K562 (cell line): ENCODE measurements at regions not wholly inside any gene's neighbourhood (a gene's known extent, or its start where the extent isn't known, plus 50 kb on each side); places are given as distances from the start of the nearest gene placed in this dataset.

Experiments used
- ATAC-seq: fragments of 200-7000 bp; cut with Tn5 transposase; 3 replicates; pipeline ENCODE4 v1.9.1; 2020; ENCODE audit warnings: moderate library complexity
- BruUV-seq: library from RNA; stranded (reverse); fragments of 400-500 nt; replicated peaks from 2 replicates; lab custom pipeline; 2021; lab: Mats Ljungman, UMichigan
- CTCF ChIA-PET: fragments of 300-600 bp; formaldehyde crosslinking; extraction: SDS; loops from one replicate; lab custom pipeline; 2021; ENCODE audit warnings: low intra/inter-chr PET ratio; lab: Yijun Ruan, JAX
- POLR2A ChIA-PET: fragments of 300-600, 350-650 bp; sonication (Branson Sonifier 250); formaldehyde crosslinking; extraction: SDS; loops from one replicate; lab custom pipeline; 2021; ENCODE audit warnings: antibody characterized with exemption, inconsistent platforms; lab: Yijun Ruan, JAX
- DNase-seq, 4 experiments: peaks; one replicate each; pipeline versions ENCODE4 v3.0.0 to v3.0.0-alpha.2; 2011 to 2018; ENCODE audit warnings: low spot score in 3 of 4, mixed read lengths in 3 of 4; ENCODE audit errors: extremely low read depth in 1 of 4
- FAIRE-seq: peaks from 2 replicates; lab custom pipeline; 2011; peaks lifted over from hg19 to GRCh38; lab: Jason Lieb, UNC
- H2AFZ ChIP-seq: 2 replicates; pipeline ENCODE4 v1.6.0; 2011; ENCODE audit warnings: low read depth, low read length, control low read depth, inconsistent platforms
- H3K27ac ChIP-seq: fragments of 200-600 bp; 3 replicates; pipeline ENCODE4 v1.8.0; 2011; ENCODE audit warnings: low read depth, mild to moderate bottlenecking, control low read depth, inconsistent platforms, low read length, moderate library complexity, mixed read lengths; ENCODE audit errors: extremely low read depth
- H3K27me3 ChIP-seq, 2 experiments: fragments of 300-600 bp in 1 of 2; 2 replicates in 1 of 2; 3 replicates in 1 of 2; pipeline versions ENCODE4 v1.6.0 to v1.8.0; 2011; ENCODE audit warnings: inconsistent platforms in 2 of 2, low read length in 2 of 2, mild to moderate bottlenecking in 1 of 2, mixed read lengths in 1 of 2, moderate library complexity in 1 of 2; ENCODE audit not compliant: control insufficient read depth in 2 of 2, insufficient read depth in 2 of 2
- H3K36me3 ChIP-seq: fragments of 300-600 bp; 3 replicates; pipeline ENCODE4 v1.8.0; 2011; ENCODE audit warnings: mild to moderate bottlenecking, low read length, inconsistent platforms; ENCODE audit not compliant: control insufficient read depth, insufficient read depth
- H3K4me1 ChIP-seq, 2 experiments: fragments of 200-600 bp in 1 of 2; replicated peaks in 1 of 2; 2 replicates in 1 of 2; 3 replicates in 1 of 2; pipeline versions ENCODE4 v1.5.1 to v1.8.0; 2011; ENCODE audit warnings: inconsistent platforms in 2 of 2, low read length in 2 of 2, mild to moderate bottlenecking in 1 of 2, mixed read lengths in 1 of 2, moderate library complexity in 1 of 2; ENCODE audit not compliant: control insufficient read depth in 2 of 2, insufficient read depth in 2 of 2
- H3K4me2 ChIP-seq: 2 replicates; pipeline ENCODE4 v1.6.1; 2011; ENCODE audit warnings: low read length, control low read depth, inconsistent platforms, mixed read lengths; ENCODE audit not compliant: insufficient read depth
- H3K4me3 ChIP-seq: fragments of 200-600 bp; sonication (generic), shearing (Covaris generic); 2 replicates; pipeline ENCODE4 v1.5.1; 2016; ENCODE audit warnings: control low read depth, inconsistent platforms
- H3K79me2 ChIP-seq: fragments of 200-600 bp; 3 replicates; pipeline ENCODE4 v1.8.0; 2011; ENCODE audit warnings: low read length, inconsistent platforms; ENCODE audit not compliant: control insufficient read depth, insufficient read depth
- H3K9ac ChIP-seq, 2 experiments: 2 replicates each; pipeline versions ENCODE4 v1.6.0 to v1.6.1; 2011; ENCODE audit warnings: low read depth in 2 of 2, low read length in 2 of 2, control low read depth in 1 of 2, inconsistent platforms in 1 of 2, mild to moderate bottlenecking in 1 of 2, mixed read lengths in 1 of 2; ENCODE audit not compliant: insufficient read depth in 1 of 2
- H3K9me1 ChIP-seq: one replicate; pipeline ENCODE4 v1.6.0; 2011; ENCODE audit warnings: inconsistent platforms, mild to moderate bottlenecking, low read length, moderate library complexity; ENCODE audit not compliant: control insufficient read depth, insufficient read depth
- H3K9me3 ChIP-seq: replicated peaks from 2 replicates; pipeline ENCODE4 v1.5.1; 2011; ENCODE audit warnings: low read depth, low read length, inconsistent platforms; ENCODE audit not compliant: control insufficient read depth, insufficient read depth
- H4K20me1 ChIP-seq: replicated peaks from 2 replicates; pipeline ENCODE4 v1.6.1; 2011; ENCODE audit warnings: low read length, inconsistent platforms, mixed read lengths; ENCODE audit not compliant: control insufficient read depth, insufficient read depth
- CBX2 ChIP-seq: fragments of 200-600 bp; sonication (generic); IDR thresholded peaks from one replicate; pipeline ENCODE4 v1.6.1; 2012; ENCODE audit warnings: mild to moderate bottlenecking, low read length, inconsistent platforms; ENCODE audit not compliant: insufficient read depth, poor library complexity, severe bottlenecking
- CEBPB ChIP-seq: fragments of 450-650 bp; IDR thresholded peaks from 2 replicates; pipeline ENCODE4 v1.6.1; 2016; ENCODE audit warnings: missing genetic modification characterization, missing compliant biosample characterization
- CSDE1 ChIP-seq, 2 experiments: fragments of 450-650 bp; IDR thresholded peaks; 2 replicates each; pipeline ENCODE4 v1.6.1; 2016; ENCODE audit warnings: mild to moderate bottlenecking in 1 of 2
- ELF2 ChIP-seq: fragments of 250-450 bp; sonication (Bioruptor Pico); IDR thresholded peaks from 2 replicates; pipeline ENCODE4 v1.5.0; 2021; ENCODE audit warnings: mild to moderate bottlenecking
- POLR2B ChIP-seq: fragments of 450-650 bp; IDR thresholded peaks from 2 replicates; pipeline ENCODE4 v1.6.1; 2018; ENCODE audit warnings: low read depth; ENCODE audit not compliant: partially characterized antibody
- SMAD4 ChIP-seq: fragments of 250-450 bp; sonication (Bioruptor Pico); conservative IDR thresholded peaks from 2 replicates; pipeline ENCODE4 v1.8.0; 2021; ENCODE audit warnings: inconsistent platforms, mild to moderate bottlenecking, moderate library complexity
- TAF7 ChIP-seq: fragments of 450-650 bp; IDR thresholded peaks from 2 replicates; pipeline ENCODE4 v1.6.1; 2016; ENCODE audit warnings: missing genetic modification characterization, missing compliant biosample characterization
- TEAD4 ChIP-seq, 2 experiments: sonication (generic) in 1 of 2; formaldehyde crosslinking in 1 of 2; IDR thresholded peaks; 2 replicates each; pipeline versions ENCODE4 v1.6.1 to v1.8.0; 2012 to 2022; ENCODE audit warnings: borderline replicate concordance in 1 of 2, inconsistent platforms in 1 of 2, low read length in 1 of 2, mild to moderate bottlenecking in 1 of 2, missing genetic modification reagents in 1 of 2
- XRCC5 ChIP-seq: fragments of 200-400 bp; formaldehyde crosslinking; IDR thresholded peaks from 2 replicates; pipeline ENCODE4 v1.6.1; 2017; ENCODE audit warnings: low read depth, mild to moderate bottlenecking, low read length
- ZC3H8 ChIP-seq: fragments of 450-650 bp; IDR thresholded peaks from 2 replicates; pipeline ENCODE4 v1.6.1; 2017
- ZNF583 ChIP-seq: fragments of 250-450 bp; sonication (Bioruptor Pico); IDR thresholded peaks from 2 replicates; pipeline ENCODE4 v1.4.0; 2020
- ZNF79 ChIP-seq: fragments of 250-450 bp; sonication (Bioruptor Pico); IDR thresholded peaks from 2 replicates; pipeline ENCODE4 v1.4.0; 2020; ENCODE audit warnings: low read depth, mild to moderate bottlenecking, moderate library complexity
- WGBS: fragments of 100-300 bp; shearing (Covaris generic); methylation state at CpG from one replicate; pipeline ENCODE4 v1.1.6; 2016; ENCODE audit warnings: low coverage, mixed read lengths; ENCODE audit not compliant: insufficient coverage; ENCODE audit errors: missing lambda C conversion rate; 5-methylcytosine and 5-hydroxymethylcytosine counted together
- in situ Hi-C: fragments of 300-500 bp; cut with MboI; formaldehyde crosslinking; loops from 4 replicates; pipeline ENCODE4 v1.15.0; 2018; ENCODE audit warnings: inconsistent platforms, mixed read lengths
- intact Hi-C: fragments of 100-400 bp; cut with micrococcal nuclease; formaldehyde crosslinking; loops from 2 replicates; pipeline ENCODE4 v1.14.2; 2022
- TF ChIP-seq, protein P1 (sequence below), 2 experiments: fragments of 450-650 bp; IDR thresholded peaks; 2 replicates each; pipeline ENCODE4 v1.6.1; 2018; ENCODE audit warnings: mild to moderate bottlenecking in 2 of 2, low read depth in 1 of 2; ENCODE audit not compliant: partially characterized antibody in 2 of 2

DNA sequence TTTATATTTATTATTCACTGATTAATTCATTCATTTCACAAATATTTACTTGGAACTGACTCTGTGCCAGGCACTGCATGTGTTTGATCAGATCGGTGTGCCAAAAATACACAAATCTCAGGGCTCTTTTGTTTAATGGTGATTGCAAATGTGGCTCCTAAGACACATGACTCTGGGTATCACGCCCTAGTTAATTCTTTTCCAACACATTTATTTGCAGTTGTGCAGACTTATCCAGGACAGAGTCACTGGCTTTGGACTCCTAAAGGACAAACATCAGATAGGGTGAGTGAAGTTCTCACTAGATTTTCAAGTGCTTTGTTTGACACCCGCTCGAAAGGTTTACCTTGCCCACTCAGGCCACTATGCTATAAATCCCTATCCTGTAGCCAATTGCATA lies 335.5 kb downstream of the BARHL2 start:
- FAIRE-seq (no peak), DNase-seq (no peak), ATAC-seq (no peak)
- in situ Hi-C loops (no loop called here), intact Hi-C loops (no loop called here)
- Histone ChIP-seq H3K79me2 (no peaks in the 10 kb centered on the region), H3K27ac (no peak overlapping the region), H2AFZ (no peak overlapping the region), H3K9ac (no peak overlapping the region), H3K27me3 (peaks cover 0 to 2% of the 10 kb centered on the region in 2 experiments; a peak in 1 of 5 replicates), H3K4me1 (no peaks in the 10 kb centered on the region), H3K36me3 (no peaks in the 10 kb centered on the region), H3K9me1 (no peaks in the 10 kb centered on the region), H3K4me2 (no peak overlapping the region), H3K9me3 (no peaks in the 10 kb centered on the region), H3K4me3 (no peak overlapping the region), H4K20me1 (no peaks in the 10 kb centered on the region)
- POLR2A ChIA-PET: no interaction called here
- CTCF ChIA-PET: interaction anchor here (0.7 kb wide), 1 partner anchor 81 kb away, joined by 4 read pairs; no protein-coding TSS in a partner anchor
- no TSS peak for BruUV-seq
- TF ChIP-seq POLR2B (no peak), ZNF79 (CRISPR knock-in tag) (no peak), SMAD4 (CRISPR knock-in tag) (no peak), TAF7 (tag) (no peak), ZNF583 (CRISPR knock-in tag) (no peak), TEAD4 (IDR thresholded peaks at IDR 0.05; ENCODE audit: low read length) (no peak), TEAD4 (CRISPR knock-in tag; IDR thresholded peaks at IDR 0.05; ENCODE audit: borderline replicate concordance) (no peak), CSDE1 (IDR thresholded peaks at IDR 0.05) (no peak), ZC3H8 (no peak), CBX2 (no peak), CEBPB (tag) (no peak), ELF2 (CRISPR knock-in tag) (no peak), XRCC5 (no peak)
- TF ChIP-seq, protein P1, sequence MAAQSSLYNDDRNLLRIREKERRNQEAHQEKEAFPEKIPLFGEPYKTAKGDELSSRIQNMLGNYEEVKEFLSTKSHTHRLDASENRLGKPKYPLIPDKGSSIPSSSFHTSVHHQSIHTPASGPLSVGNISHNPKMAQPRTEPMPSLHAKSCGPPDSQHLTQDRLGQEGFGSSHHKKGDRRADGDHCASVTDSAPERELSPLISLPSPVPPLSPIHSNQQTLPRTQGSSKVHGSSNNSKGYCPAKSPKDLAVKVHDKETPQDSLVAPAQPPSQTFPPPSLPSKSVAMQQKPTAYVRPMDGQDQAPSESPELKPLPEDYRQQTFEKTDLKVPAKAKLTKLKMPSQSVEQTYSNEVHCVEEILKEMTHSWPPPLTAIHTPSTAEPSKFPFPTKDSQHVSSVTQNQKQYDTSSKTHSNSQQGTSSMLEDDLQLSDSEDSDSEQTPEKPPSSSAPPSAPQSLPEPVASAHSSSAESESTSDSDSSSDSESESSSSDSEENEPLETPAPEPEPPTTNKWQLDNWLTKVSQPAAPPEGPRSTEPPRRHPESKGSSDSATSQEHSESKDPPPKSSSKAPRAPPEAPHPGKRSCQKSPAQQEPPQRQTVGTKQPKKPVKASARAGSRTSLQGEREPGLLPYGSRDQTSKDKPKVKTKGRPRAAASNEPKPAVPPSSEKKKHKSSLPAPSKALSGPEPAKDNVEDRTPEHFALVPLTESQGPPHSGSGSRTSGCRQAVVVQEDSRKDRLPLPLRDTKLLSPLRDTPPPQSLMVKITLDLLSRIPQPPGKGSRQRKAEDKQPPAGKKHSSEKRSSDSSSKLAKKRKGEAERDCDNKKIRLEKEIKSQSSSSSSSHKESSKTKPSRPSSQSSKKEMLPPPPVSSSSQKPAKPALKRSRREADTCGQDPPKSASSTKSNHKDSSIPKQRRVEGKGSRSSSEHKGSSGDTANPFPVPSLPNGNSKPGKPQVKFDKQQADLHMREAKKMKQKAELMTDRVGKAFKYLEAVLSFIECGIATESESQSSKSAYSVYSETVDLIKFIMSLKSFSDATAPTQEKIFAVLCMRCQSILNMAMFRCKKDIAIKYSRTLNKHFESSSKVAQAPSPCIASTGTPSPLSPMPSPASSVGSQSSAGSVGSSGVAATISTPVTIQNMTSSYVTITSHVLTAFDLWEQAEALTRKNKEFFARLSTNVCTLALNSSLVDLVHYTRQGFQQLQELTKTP (IDR thresholded peaks at IDR 0.05; ENCODE audit: low read depth in 1 of 2, partially characterized antibody in 2 of 2): no peak
- 0% methylated on average over 4 of the region's 4 CpGs for WGBS
